ENCODE measurements at regions not wholly inside any gene's neighbourhood (a gene's known extent, or its start where the extent isn't known, plus 50 kb on each side); places are given as distances from the start of the nearest gene placed in this dataset.

DNA sequence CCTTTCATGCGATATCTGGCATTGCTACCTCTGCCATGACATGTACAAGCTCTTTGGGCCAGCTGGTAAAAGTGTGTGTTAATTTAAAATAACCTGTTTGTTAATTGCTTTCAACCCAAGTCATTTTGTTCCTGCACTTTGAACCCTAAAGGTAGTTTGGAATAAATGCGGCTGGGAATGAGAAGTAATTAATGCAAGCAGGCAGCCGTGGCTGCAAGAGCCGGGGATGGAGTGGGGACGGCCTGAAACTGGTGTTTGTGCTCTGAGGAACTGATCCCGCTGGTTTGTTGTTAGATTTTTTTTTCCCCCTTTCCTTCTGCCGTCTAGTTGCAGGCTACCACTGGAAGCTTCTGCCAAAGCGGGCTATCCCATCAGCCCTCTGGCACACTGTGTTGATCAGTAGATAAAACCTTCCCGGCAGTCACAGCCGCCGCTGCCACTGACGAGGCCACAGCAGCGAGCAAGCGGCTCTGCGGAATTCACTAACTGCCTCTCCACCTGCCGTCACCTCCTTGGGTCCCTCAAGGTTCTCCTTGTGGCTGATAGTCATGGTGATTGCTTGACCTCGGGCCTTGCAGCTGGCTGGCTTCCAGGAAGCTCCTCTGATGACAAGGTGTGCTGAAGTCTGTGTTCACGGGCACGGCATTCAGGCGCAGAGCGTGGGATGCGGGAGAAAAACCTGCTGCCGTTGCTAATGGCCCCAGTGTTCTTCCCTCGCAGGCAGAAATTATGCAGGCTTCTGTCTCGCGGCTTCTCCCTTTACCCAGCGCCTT is 315.9 kb downstream of the TFAP2A start:
- TF ChIP-seq FOXP2 (optimal IDR thresholded peaks at IDR 0.05; ENCODE audit: borderline replicate concordance, extremely low read depth, extremely low read length, insufficient read depth) (peak; percentile 47), POLR2AphosphoS5 (IDR thresholded peaks at IDR 0.05; ENCODE audit: low read depth, low read length) (peak; percentile 46; the same call in 1 of the 2 replicates)
- TF ChIP-seq, protein P1, sequence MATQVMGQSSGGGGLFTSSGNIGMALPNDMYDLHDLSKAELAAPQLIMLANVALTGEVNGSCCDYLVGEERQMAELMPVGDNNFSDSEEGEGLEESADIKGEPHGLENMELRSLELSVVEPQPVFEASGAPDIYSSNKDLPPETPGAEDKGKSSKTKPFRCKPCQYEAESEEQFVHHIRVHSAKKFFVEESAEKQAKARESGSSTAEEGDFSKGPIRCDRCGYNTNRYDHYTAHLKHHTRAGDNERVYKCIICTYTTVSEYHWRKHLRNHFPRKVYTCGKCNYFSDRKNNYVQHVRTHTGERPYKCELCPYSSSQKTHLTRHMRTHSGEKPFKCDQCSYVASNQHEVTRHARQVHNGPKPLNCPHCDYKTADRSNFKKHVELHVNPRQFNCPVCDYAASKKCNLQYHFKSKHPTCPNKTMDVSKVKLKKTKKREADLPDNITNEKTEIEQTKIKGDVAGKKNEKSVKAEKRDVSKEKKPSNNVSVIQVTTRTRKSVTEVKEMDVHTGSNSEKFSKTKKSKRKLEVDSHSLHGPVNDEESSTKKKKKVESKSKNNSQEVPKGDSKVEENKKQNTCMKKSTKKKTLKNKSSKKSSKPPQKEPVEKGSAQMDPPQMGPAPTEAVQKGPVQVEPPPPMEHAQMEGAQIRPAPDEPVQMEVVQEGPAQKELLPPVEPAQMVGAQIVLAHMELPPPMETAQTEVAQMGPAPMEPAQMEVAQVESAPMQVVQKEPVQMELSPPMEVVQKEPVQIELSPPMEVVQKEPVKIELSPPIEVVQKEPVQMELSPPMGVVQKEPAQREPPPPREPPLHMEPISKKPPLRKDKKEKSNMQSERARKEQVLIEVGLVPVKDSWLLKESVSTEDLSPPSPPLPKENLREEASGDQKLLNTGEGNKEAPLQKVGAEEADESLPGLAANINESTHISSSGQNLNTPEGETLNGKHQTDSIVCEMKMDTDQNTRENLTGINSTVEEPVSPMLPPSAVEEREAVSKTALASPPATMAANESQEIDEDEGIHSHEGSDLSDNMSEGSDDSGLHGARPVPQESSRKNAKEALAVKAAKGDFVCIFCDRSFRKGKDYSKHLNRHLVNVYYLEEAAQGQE (IDR thresholded peaks at IDR 0.05; ENCODE audit: insufficient read depth in 1 of 2, low read depth in 2 of 2, low read length in 2 of 2): no peak

DNA sequence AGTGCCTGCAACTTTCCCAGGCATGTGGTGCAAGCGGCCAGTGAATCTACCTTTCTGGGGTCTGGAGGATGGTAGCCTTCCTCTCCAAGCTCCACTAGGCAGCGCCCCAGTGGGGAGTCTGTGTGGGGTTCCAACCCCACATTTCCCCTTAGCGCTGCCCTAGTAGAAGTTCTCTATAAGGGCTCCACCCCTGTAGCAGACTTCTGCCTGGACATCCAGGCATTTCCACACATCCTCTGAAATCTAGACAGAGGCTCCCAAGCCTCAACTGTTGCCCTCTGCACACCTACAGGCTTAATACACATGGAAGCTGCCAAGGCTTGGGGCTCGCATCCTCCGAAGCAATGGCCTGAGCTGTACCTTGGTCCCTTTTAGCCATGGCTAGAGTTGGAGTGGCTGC is 321.6 kb downstream of the TFAP2A start:
- TF ChIP-seq TAF1 (IDR thresholded peaks at IDR 0.05; ENCODE audit: borderline replicate concordance, insufficient read depth, low read length) (no peak), SIN3A (IDR thresholded peaks at IDR 0.05; ENCODE audit: borderline replicate concordance, insufficient read depth, low read length) (no peak), FOXP2 (optimal IDR thresholded peaks at IDR 0.05; ENCODE audit: borderline replicate concordance, extremely low read depth, extremely low read length, insufficient read depth) (no peak), POLR2AphosphoS5 (IDR thresholded peaks at IDR 0.05; ENCODE audit: low read depth, low read length) (no peak)
- TF ChIP-seq, protein P1 (IDR thresholded peaks at IDR 0.05; ENCODE audit: insufficient read depth in 1 of 2, low read depth in 2 of 2, low read length in 2 of 2): no peak

- TF ChIP-seq, protein P1 (IDR thresholded peaks at IDR 0.05; ENCODE audit: insufficient read depth in 1 of 2, low read depth in 2 of 2, low read length in 2 of 2): no peak
- no peak for TF ChIP-seq POLR2AphosphoS5 (IDR thresholded peaks at IDR 0.05; ENCODE audit: low read depth, low read length)
These were observed 330.5 kb downstream of the TFAP2A start for GRCh38 chr6:10084111-10084986.

- TF ChIP-seq TAF1 (IDR thresholded peaks at IDR 0.05; ENCODE audit: borderline replicate concordance, insufficient read depth, low read length): no peak
- no peak for TF ChIP-seq FOXP2 (optimal IDR thresholded peaks at IDR 0.05; ENCODE audit: borderline replicate concordance, extremely low read depth, extremely low read length, insufficient read depth)
- TF ChIP-seq, protein P1 (IDR thresholded peaks at IDR 0.05; ENCODE audit: insufficient read depth in 1 of 2, low read depth in 2 of 2, low read length in 2 of 2): no peak
- no peak for TF ChIP-seq POLR2AphosphoS5 (IDR thresholded peaks at IDR 0.05; ENCODE audit: low read depth, low read length)
- no peak for TF ChIP-seq SIN3A (IDR thresholded peaks at IDR 0.05; ENCODE audit: borderline replicate concordance, insufficient read depth, low read length)
These were observed 332.5 kb downstream of the TFAP2A start for GRCh38 chr6:10082385-10082784.

Measured in PFSK-1 (cell line).